NCI-H2107 treated with DMSO at 0.1 percent for 48 hours (cell line): ENCODE measurements at regions not wholly inside any gene's neighbourhood (a gene's known extent, or its start where the extent isn't known, plus 50 kb on each side); places are given as distances from the start of the nearest gene placed in this dataset.
A peak's percentile ranks its signal among the peaks of the same experiment; 100 is the strongest.

Experiments used
- DNase-seq: peaks from one replicate; lab custom pipeline; 2025; ENCODE audit not compliant: unreplicated experiment; lab: John Stamatoyannopoulos, UW

- DNase-seq: no peak
These were observed 335.3 kb upstream of the TLE4 start for GRCh38 chr9:79236466-79236865.

- no peak for DNase-seq
These were observed 333.9 kb upstream of the TLE4 start for GRCh38 chr9:79237861-79238260.

GRCh38 chr9:79240774-79241173, 331.0 kb upstream of the TLE4 start:
- DNase-seq: no peak

- no peak for DNase-seq
These were observed 329.3 kb upstream of the TLE4 start for GRCh38 chr9:79242489-79242888.

- no peak for DNase-seq
These were observed 325.6 kb upstream of the TLE4 start for GRCh38 chr9:79246170-79246569.

- no peak for DNase-seq
These were observed 324.7 kb upstream of the TLE4 start for GRCh38 chr9:79247021-79247420.

- DNase-seq: no peak
These were observed 321.0 kb upstream of the TLE4 start for GRCh38 chr9:79250806-79251205.

- DNase-seq: no peak
These were observed 316.7 kb upstream of the TLE4 start for GRCh38 chr9:79254900-79255650.

- no peak for DNase-seq
These were observed 316.0 kb upstream of the TLE4 start for GRCh38 chr9:79255651-79256260.

- peak; percentile 91 for DNase-seq
These were observed 315.0 kb upstream of the TLE4 start for GRCh38 chr9:79256691-79257213.

- no peak for DNase-seq
These were observed 314.5 kb upstream of the TLE4 start for GRCh38 chr9:79257228-79257781.

GRCh38 chr9:79257790-79258351, 313.9 kb upstream of the TLE4 start:
- no peak for DNase-seq

- no peak for DNase-seq
These were observed 311.9 kb upstream of the TLE4 start for GRCh38 chr9:79259858-79260257.

GRCh38 chr9:79263628-79264027, 308.1 kb upstream of the TLE4 start:
- no peak for DNase-seq

- DNase-seq: no peak
These were observed 307.7 kb upstream of the TLE4 start for GRCh38 chr9:79264041-79264440.

GRCh38 chr9:79264511-79265355, 307.0 kb upstream of the TLE4 start:
- peak; percentile 84 for DNase-seq

GRCh38 chr9:79266986-79267385, 304.8 kb upstream of the TLE4 start:
- DNase-seq: no peak

- no peak for DNase-seq
These were observed 303.0 kb upstream of the TLE4 start for GRCh38 chr9:79268806-79269205.

GRCh38 chr9:79273311-79273710, 298.5 kb upstream of the TLE4 start:
- no peak for DNase-seq

- no peak for DNase-seq
These were observed 292.4 kb upstream of the TLE4 start for GRCh38 chr9:79279356-79279755.

- DNase-seq: no peak
These were observed 291.1 kb upstream of the TLE4 start for GRCh38 chr9:79280691-79281090.
